KMS-11 (cell line): ENCODE measurements at regions not wholly inside any gene's neighbourhood (a gene's known extent, or its start where the extent isn't known, plus 50 kb on each side); places are given as distances from the start of the nearest gene placed in this dataset.

Source experiments
- H2AFZ ChIP-seq: fragments of 200-600 bp; sonication (generic); 2 replicates; pipeline ENCODE4 v1.6.1; 2016; ENCODE audit warnings: antibody characterized with exemption, mixed run types, low read depth
- H3K27ac ChIP-seq: fragments of 200-600 bp; sonication (generic); 2 replicates; pipeline ENCODE4 v1.6.1; 2016; ENCODE audit warnings: mild to moderate bottlenecking, mixed run types
- H3K27me3 ChIP-seq: fragments of 200-600 bp; sonication (generic); 2 replicates; pipeline ENCODE4 v1.6.1; 2017; ENCODE audit warnings: mild to moderate bottlenecking, low read depth, mixed run types, moderate library complexity; ENCODE audit not compliant: insufficient read depth
- H3K36me3 ChIP-seq: fragments of 200-600 bp; sonication (generic); 2 replicates; pipeline ENCODE4 v1.6.1; 2017; ENCODE audit warnings: mild to moderate bottlenecking, mixed run types; ENCODE audit not compliant: insufficient read depth
- H3K4me1 ChIP-seq: fragments of 200-600 bp; sonication (generic); 2 replicates; pipeline ENCODE4 v1.6.1; 2016; ENCODE audit warnings: mild to moderate bottlenecking, low read depth, mixed run types; ENCODE audit not compliant: poor library complexity, severe bottlenecking
- H3K4me2 ChIP-seq: fragments of 200-600 bp; sonication (generic); 2 replicates; pipeline ENCODE4 v1.7.0; 2016; ENCODE audit warnings: mild to moderate bottlenecking, mixed run types
- H3K4me3 ChIP-seq: fragments of 200-600 bp; sonication (generic); IDR thresholded peaks from 2 replicates; pipeline ENCODE4 v1.6.1; 2017; ENCODE audit warnings: low read depth, low read length, mixed read lengths; ENCODE audit not compliant: insufficient read depth
- H3K79me2 ChIP-seq: fragments of 200-600 bp; sonication (generic); 2 replicates; pipeline ENCODE4 v1.6.1; 2016; ENCODE audit warnings: low read depth, mixed run types; ENCODE audit not compliant: insufficient read depth
- H3K9ac ChIP-seq: fragments of 200-600 bp; sonication (generic); 2 replicates; pipeline ENCODE4 v1.6.1; 2016; ENCODE audit warnings: mild to moderate bottlenecking, mixed run types
- H4K20me1 ChIP-seq: fragments of 200-600 bp; sonication (generic); 2 replicates; pipeline ENCODE4 v1.6.1; 2016; ENCODE audit warnings: mild to moderate bottlenecking, mixed run types; ENCODE audit not compliant: insufficient read depth
- CTCF ChIP-seq: fragments of 200-600 bp; sonication (generic); conservative IDR thresholded peaks from 2 replicates; pipeline ENCODE4 v1.6.1; 2017; ENCODE audit warnings: low read depth, mild to moderate bottlenecking, antibody characterized with exemption, low read length, moderate library complexity, mixed read lengths

- H3K9ac ChIP-seq, result no peak overlapping the region
Observed at GRCh38 chr6:91672201-91672600, 1085.3 kb upstream of the MAP3K7 start.

GRCh38 chr6:91669871-91670268 is 1083.0 kb upstream of the MAP3K7 start:
- Histone ChIP-seq H3K27ac (no peak overlapping the region), H3K36me3 (no peaks in the 10 kb centered on the region), H3K4me3 (no peak overlapping the region), H4K20me1 (no peaks in the 10 kb centered on the region), H3K4me2 (no peak overlapping the region), H3K27me3 (no peaks in the 10 kb centered on the region), H3K9ac (no peak overlapping the region), H2AFZ (no peak overlapping the region), H3K79me2 (no peaks in the 10 kb centered on the region), H3K4me1 (no peaks in the 10 kb centered on the region)
- no peak for TF ChIP-seq CTCF

More at GRCh38 chr6:91672201-91672600, 1085.3 kb upstream of the MAP3K7 start:
- no peak for TF ChIP-seq CTCF
- Histone ChIP-seq H3K36me3 (no peaks in the 10 kb centered on the region), H3K27ac (no peak overlapping the region), H3K4me2 (no peak overlapping the region), H3K79me2 (no peaks in the 10 kb centered on the region), H3K4me3 (no peak overlapping the region), H4K20me1 (no peaks in the 10 kb centered on the region), H3K4me1 (no peaks in the 10 kb centered on the region), H3K27me3 (no peaks in the 10 kb centered on the region), H2AFZ (no peak overlapping the region)

GRCh38 chr6:91669154-91669870 is 1082.4 kb upstream of the MAP3K7 start:
- H3K79me2 ChIP-seq, result no peaks in the 10 kb centered on the region
- no peak for TF ChIP-seq CTCF
- H3K36me3 ChIP-seq, result no peaks in the 10 kb centered on the region
- H3K27me3 ChIP-seq, result no peaks in the 10 kb centered on the region
- no peaks in the 10 kb centered on the region for H4K20me1 ChIP-seq
- no peak overlapping the region for H3K4me2 ChIP-seq
- H3K9ac ChIP-seq, result no peak overlapping the region
- H3K27ac ChIP-seq, result no peak overlapping the region
- no peaks in the 10 kb centered on the region for H3K4me1 ChIP-seq
- no peak overlapping the region for H3K4me3 ChIP-seq
- H2AFZ ChIP-seq, result no peak overlapping the region

- H4K20me1 ChIP-seq, result no peaks in the 10 kb centered on the region
- H3K27me3 ChIP-seq, result no peaks in the 10 kb centered on the region
- no peak overlapping the region for H3K9ac ChIP-seq
- H3K4me1 ChIP-seq, result no peaks in the 10 kb centered on the region
- H3K27ac ChIP-seq, result no peak overlapping the region
- no peak overlapping the region for H3K4me3 ChIP-seq
- H3K4me2 ChIP-seq, result no peak overlapping the region
- H3K36me3 ChIP-seq, result no peaks in the 10 kb centered on the region
- no peak overlapping the region for H2AFZ ChIP-seq
- no peaks in the 10 kb centered on the region for H3K79me2 ChIP-seq
- TF ChIP-seq CTCF, result no peak
Observed at GRCh38 chr6:91667596-91667995, 1080.7 kb upstream of the MAP3K7 start.
